MM.1S (cell line): ENCODE measurements at regions not wholly inside any gene's neighbourhood (a gene's known extent, or its start where the extent isn't known, plus 50 kb on each side); places are given as distances from the start of the nearest gene placed in this dataset.

Source experiments
- CTCF ChIP-seq: fragments of 300-600 bp; sonication (generic); IDR thresholded peaks from 2 replicates; pipeline ENCODE4 v1.5.1; 2016; ENCODE audit warnings: antibody characterized with exemption, low read length, mixed read lengths
- EZH2 ChIP-seq: fragments of 300-600 bp; sonication (generic); optimal IDR thresholded peaks from 2 replicates; pipeline ENCODE3; 2017; ENCODE audit warnings: low read depth, mild to moderate bottlenecking, antibody characterized with exemption, low read length, mixed read lengths
- EZH2phosphoT487 ChIP-seq: fragments of 300-600 bp; sonication (generic); IDR thresholded peaks from 2 replicates; pipeline ENCODE4 v1.6.1; 2018; ENCODE audit warnings: antibody characterized with exemption, low read length

GRCh38 chr7:35380739-35381224 is 126.9 kb upstream of the TBX20 start:
- TF ChIP-seq EZH2, result no peak
- no peak for TF ChIP-seq CTCF
- no peak for TF ChIP-seq EZH2phosphoT487
